ENCODE measurements at regions not wholly inside any gene's neighbourhood (a gene's known extent, or its start where the extent isn't known, plus 50 kb on each side); places are given as distances from the start of the nearest gene placed in this dataset.

DNA sequence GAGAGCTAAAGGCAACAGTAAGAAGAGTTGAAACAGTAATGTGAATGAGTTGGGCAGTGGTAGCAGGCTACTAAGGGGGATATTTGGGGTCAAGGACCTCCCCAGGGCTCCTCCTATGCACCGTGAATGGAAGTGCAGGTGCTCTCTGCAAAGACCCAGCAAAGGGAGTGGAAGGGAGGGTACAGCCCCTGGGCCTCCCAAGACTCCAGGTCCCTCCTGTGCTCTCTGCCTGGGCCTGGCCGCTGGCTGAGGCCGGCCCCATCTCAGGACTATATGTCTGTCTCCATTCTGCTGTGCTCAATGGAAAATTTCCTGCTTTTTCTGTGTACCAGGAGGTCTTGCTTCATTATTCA lies 372.1 kb upstream of the MKI67 start:
- Histone ChIP-seq H3K4me2 (ENCODE audit: low read depth, low read length) (no peak overlapping the region), H4K20me1 (ENCODE audit: insufficient read depth, low read length) (no peaks in the 10 kb centered on the region), H3K27me3 (ENCODE audit: control insufficient read depth in 1 of 2, insufficient read depth in 2 of 2, low read length in 2 of 2) (peaks cover 3 to 22% of the 10 kb centered on the region in 2 experiments; a peak in 4 of 5 replicates), H3K4me3 (replicated peaks in 1 of 3; ENCODE audit: insufficient read depth in 1 of 3, low read depth in 2 of 3, low read length in 3 of 3) (no peak overlapping the region), H3K4me1 (ENCODE audit: insufficient read depth, low read length) (no peaks in the 10 kb centered on the region), H3K9ac (ENCODE audit: insufficient read depth, low read depth, low read length) (no peak overlapping the region), H3K79me2 (ENCODE audit: insufficient read depth, low read length) (no peaks in the 10 kb centered on the region), H3K36me3 (replicated peaks in 1 of 2; ENCODE audit: control insufficient read depth in 1 of 2, insufficient read depth in 2 of 2, low read length in 2 of 2) (no peaks in the 10 kb centered on the region), H3K9me3 (ENCODE audit: low read length) (no peaks in the 10 kb centered on the region), H3K27ac (ENCODE audit: extremely low read length, insufficient read depth, low read length) (no peak overlapping the region), H2AFZ (ENCODE audit: low read length) (no peak overlapping the region)
- BruUV-seq (replicated peaks), result no TSS peak
- intact Hi-C loops (cut with micrococcal nuclease; ENCODE audit: unreplicated experiment), result no loop called here
- 0% methylated on average over 3 of the region's 3 CpGs for WGBS (ENCODE audit: low lambda C conversion rate)
- CTCF ChIA-PET (ENCODE audit: low intra/inter-chr PET ratio, low total read pairs), result no interaction called here
- ATAC-seq (no peak; the same call in 2 of the 3 replicates), DNase-seq (ENCODE audit: low spot score) (no peak), FAIRE-seq (no peak)
- POLR2A ChIA-PET, result no interaction called here
- in situ Hi-C loops (cut with HindIII; ENCODE audit: extremely low pct_ligation_motif_present, low pct_unique_long_range_greater_than_20kb), result no loop called here
- TF ChIP-seq, protein P1, sequence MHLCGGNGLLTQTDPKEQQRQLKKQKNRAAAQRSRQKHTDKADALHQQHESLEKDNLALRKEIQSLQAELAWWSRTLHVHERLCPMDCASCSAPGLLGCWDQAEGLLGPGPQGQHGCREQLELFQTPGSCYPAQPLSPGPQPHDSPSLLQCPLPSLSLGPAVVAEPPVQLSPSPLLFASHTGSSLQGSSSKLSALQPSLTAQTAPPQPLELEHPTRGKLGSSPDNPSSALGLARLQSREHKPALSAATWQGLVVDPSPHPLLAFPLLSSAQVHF (CRISPR knock-in tag; IDR thresholded peaks at IDR 0.05), result no peak
- TF ChIP-seq ATF3 (CRISPR knock-in tag; IDR thresholded peaks at IDR 0.05) (no peak), JDP2 (CRISPR knock-in tag; IDR thresholded peaks at IDR 0.05; ENCODE audit: borderline replicate concordance) (no peak), ZSCAN25 (CRISPR knock-in tag; IDR thresholded peaks at IDR 0.05) (no peak), KMT2A (CRISPR knock-in tag; IDR thresholded peaks at IDR 0.05) (no peak), HOXA9 (CRISPR knock-in tag; IDR thresholded peaks at IDR 0.05; ENCODE audit: borderline replicate concordance) (no peak), SMARCC2 (IDR thresholded peaks at IDR 0.05) (no peak), ARID4A (CRISPR knock-in tag; IDR thresholded peaks at IDR 0.05; ENCODE audit: borderline replicate concordance) (no peak), SP2 (CRISPR knock-in tag; IDR thresholded peaks at IDR 0.05) (no peak), ZNF672 (CRISPR knock-in tag; IDR thresholded peaks at IDR 0.05) (no peak), ZNF224 (CRISPR knock-in tag; IDR thresholded peaks at IDR 0.05) (no peak), PHB2 (IDR thresholded peaks at IDR 0.05; ENCODE audit: partially characterized antibody) (no peak)
- TF ChIP-seq, protein P2, sequence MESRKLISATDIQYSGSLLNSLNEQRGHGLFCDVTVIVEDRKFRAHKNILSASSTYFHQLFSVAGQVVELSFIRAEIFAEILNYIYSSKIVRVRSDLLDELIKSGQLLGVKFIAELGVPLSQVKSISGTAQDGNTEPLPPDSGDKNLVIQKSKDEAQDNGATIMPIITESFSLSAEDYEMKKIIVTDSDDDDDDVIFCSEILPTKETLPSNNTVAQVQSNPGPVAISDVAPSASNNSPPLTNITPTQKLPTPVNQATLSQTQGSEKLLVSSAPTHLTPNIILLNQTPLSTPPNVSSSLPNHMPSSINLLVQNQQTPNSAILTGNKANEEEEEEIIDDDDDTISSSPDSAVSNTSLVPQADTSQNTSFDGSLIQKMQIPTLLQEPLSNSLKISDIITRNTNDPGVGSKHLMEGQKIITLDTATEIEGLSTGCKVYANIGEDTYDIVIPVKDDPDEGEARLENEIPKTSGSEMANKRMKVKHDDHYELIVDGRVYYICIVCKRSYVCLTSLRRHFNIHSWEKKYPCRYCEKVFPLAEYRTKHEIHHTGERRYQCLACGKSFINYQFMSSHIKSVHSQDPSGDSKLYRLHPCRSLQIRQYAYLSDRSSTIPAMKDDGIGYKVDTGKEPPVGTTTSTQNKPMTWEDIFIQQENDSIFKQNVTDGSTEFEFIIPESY (CRISPR knock-in tag; IDR thresholded peaks at IDR 0.05), result no peak
- TF ChIP-seq, protein P3, sequence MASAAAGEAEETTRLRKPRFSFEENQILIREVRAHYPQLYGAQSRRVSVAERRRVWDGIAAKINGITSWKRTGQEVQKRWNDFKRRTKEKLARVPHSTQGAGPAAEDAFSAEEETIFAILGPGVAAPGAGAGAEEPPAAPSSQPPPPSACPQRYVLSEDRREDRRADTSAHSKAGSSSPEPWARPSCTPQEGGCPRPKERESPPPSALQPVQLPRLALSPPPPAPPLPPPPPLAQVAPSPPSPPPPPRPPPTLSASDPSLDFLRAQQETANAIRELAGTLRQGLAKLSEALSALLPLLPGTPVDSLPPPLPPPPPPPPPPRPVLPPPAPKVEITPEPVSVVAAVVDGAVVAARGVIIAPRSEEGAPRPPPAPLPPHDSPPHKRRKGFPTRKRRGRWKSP (CRISPR knock-in tag; IDR thresholded peaks at IDR 0.05), result no peak

Measured in HepG2 (cell line).